Loucy (cell line): ENCODE measurements at regions not wholly inside any gene's neighbourhood (a gene's known extent, or its start where the extent isn't known, plus 50 kb on each side); places are given as distances from the start of the nearest gene placed in this dataset.

Source experiments
- H2AFZ ChIP-seq: fragments of 200-600 bp; sonication (generic); 2 replicates; pipeline ENCODE4 v1.6.0; 2016; ENCODE audit warnings: antibody characterized with exemption, mild to moderate bottlenecking, low read length, moderate library complexity
- H3F3A ChIP-seq: fragments of 200-600 bp; 2 replicates; pipeline ENCODE4 v1.6.0; 2016; ENCODE audit warnings: antibody characterized with exemption, low read depth, mild to moderate bottlenecking
- H3K27me3 ChIP-seq: fragments of 200-600 bp; sonication (generic); 2 replicates; pipeline ENCODE4 v1.6.1; 2014; ENCODE audit warnings: low read length, mild to moderate bottlenecking; ENCODE audit not compliant: insufficient read depth, poor library complexity, severe bottlenecking
- H3K36me3 ChIP-seq: fragments of 200-600 bp; sonication (generic); 2 replicates; pipeline ENCODE4 v1.6.1; 2016; ENCODE audit warnings: low read length; ENCODE audit not compliant: insufficient read depth
- H3K4me1 ChIP-seq: fragments of 200-600 bp; sonication (generic); 2 replicates; pipeline ENCODE4 v1.5.1; 2014; ENCODE audit warnings: low read length, mild to moderate bottlenecking; ENCODE audit not compliant: insufficient read depth, poor library complexity, severe bottlenecking
- H3K4me2 ChIP-seq: fragments of 200-600 bp; sonication (generic); 2 replicates; pipeline ENCODE4 v1.6.0; 2014; ENCODE audit warnings: antibody characterized with exemption, low read length, low read depth, mild to moderate bottlenecking; ENCODE audit not compliant: poor library complexity, severe bottlenecking
- H3K4me3 ChIP-seq: fragments of 200-600 bp; sonication (generic); 2 replicates; pipeline ENCODE4 v1.5.1; 2014; ENCODE audit warnings: low read length, mild to moderate bottlenecking, mixed read lengths; ENCODE audit not compliant: poor library complexity, severe bottlenecking
- H3K79me2 ChIP-seq: fragments of 200-600 bp; sonication (generic); 2 replicates; pipeline ENCODE4 v1.6.1; 2014; ENCODE audit warnings: low read length; ENCODE audit not compliant: insufficient read depth
- H3K9ac ChIP-seq: fragments of 200-600 bp; sonication (generic); 2 replicates; pipeline ENCODE4 v1.6.0; 2014; ENCODE audit warnings: mild to moderate bottlenecking, low read depth, low read length, moderate library complexity; ENCODE audit not compliant: poor library complexity, severe bottlenecking
- H3K9me2 ChIP-seq: fragments of 200-600 bp; sonication (generic); replicated peaks from 2 replicates; pipeline ENCODE4 v1.6.1; 2016; ENCODE audit warnings: low read depth, low read length, mixed read lengths
- H3K9me3 ChIP-seq: fragments of 200-600 bp; sonication (generic); 2 replicates; pipeline ENCODE4 v1.6.1; 2014; ENCODE audit warnings: mild to moderate bottlenecking, antibody characterized with exemption, low read length, low read depth; ENCODE audit not compliant: insufficient read depth
- H4K20me1 ChIP-seq: fragments of 200-600 bp; sonication (generic); 2 replicates; pipeline ENCODE4 v1.6.0; 2014; ENCODE audit warnings: antibody characterized with exemption, low read length, mild to moderate bottlenecking; ENCODE audit not compliant: insufficient read depth, poor library complexity, severe bottlenecking
- EZH2phosphoT487 ChIP-seq: fragments of 200-600 bp; IDR thresholded peaks from 2 replicates; pipeline ENCODE4 v1.6.1; 2018; ENCODE audit warnings: antibody characterized with exemption, mild to moderate bottlenecking, moderate library complexity, borderline replicate concordance
- TF ChIP-seq, protein P1 (sequence below): fragments of 200-600 bp; sonication (generic); conservative IDR thresholded peaks from 2 replicates; pipeline ENCODE4 v1.5.1; 2014; ENCODE audit warnings: mild to moderate bottlenecking, antibody characterized with exemption, low read length

DNA sequence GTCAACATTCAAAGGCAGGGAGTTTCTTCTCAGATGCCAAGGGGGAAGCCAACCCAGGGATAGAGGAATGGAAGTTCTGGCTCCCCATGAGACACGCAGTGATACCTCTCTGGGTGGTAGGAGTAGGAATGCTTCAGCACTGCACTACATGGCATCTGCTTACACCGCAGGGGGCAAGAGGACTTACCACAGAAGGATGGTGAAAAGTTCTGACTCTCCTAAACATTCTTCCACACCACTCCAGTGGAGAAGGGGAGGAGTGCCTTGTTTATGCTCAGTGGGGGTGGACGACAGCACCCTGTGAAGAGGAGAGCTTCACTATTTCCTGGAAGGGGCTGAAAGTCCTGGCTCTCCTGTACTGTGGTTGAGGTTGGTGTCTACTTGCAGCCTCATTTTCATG, 1011.3 kb upstream of the WWC1 start:
- Histone ChIP-seq H3F3A (no peaks in the 10 kb centered on the region), H3K36me3 (no peaks in the 10 kb centered on the region), H3K27me3 (no peaks in the 10 kb centered on the region), H2AFZ (no peak overlapping the region), H3K4me2 (no peak overlapping the region), H4K20me1 (no peaks in the 10 kb centered on the region), H3K9ac (no peak overlapping the region), H3K9me2 (no peaks in the 10 kb centered on the region), H3K9me3 (no peaks in the 10 kb centered on the region), H3K79me2 (no peaks in the 10 kb centered on the region), H3K4me1 (no peaks in the 10 kb centered on the region), H3K4me3 (no peak overlapping the region)
- TF ChIP-seq, protein P1, sequence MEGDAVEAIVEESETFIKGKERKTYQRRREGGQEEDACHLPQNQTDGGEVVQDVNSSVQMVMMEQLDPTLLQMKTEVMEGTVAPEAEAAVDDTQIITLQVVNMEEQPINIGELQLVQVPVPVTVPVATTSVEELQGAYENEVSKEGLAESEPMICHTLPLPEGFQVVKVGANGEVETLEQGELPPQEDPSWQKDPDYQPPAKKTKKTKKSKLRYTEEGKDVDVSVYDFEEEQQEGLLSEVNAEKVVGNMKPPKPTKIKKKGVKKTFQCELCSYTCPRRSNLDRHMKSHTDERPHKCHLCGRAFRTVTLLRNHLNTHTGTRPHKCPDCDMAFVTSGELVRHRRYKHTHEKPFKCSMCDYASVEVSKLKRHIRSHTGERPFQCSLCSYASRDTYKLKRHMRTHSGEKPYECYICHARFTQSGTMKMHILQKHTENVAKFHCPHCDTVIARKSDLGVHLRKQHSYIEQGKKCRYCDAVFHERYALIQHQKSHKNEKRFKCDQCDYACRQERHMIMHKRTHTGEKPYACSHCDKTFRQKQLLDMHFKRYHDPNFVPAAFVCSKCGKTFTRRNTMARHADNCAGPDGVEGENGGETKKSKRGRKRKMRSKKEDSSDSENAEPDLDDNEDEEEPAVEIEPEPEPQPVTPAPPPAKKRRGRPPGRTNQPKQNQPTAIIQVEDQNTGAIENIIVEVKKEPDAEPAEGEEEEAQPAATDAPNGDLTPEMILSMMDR: no peak
- no peak for TF ChIP-seq EZH2phosphoT487

DNA sequence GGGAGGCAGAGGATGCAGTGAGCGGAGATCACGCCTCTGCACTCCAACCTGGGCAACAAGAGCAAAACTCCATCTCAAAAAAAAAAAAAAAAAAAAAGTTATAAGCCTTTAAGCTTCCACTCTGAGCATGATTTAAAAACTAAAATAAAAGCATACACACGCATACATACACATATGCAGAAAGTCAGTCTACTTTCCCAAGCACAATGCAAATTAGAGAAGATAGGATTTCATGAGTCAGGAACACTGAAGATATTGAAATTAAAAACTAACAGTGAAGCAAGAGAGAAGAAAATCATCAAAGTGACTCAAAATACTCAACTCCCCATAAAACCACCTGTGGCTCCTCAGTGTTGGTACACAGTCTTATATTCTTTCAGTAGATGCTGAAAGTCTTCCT, 1009.5 kb upstream of the WWC1 start:
- no peaks in the 10 kb centered on the region for H3K36me3 ChIP-seq
- H3K4me2 ChIP-seq: no peak overlapping the region
- no peaks in the 10 kb centered on the region for H3K9me3 ChIP-seq
- no peaks in the 10 kb centered on the region for H3F3A ChIP-seq
- no peaks in the 10 kb centered on the region for H3K79me2 ChIP-seq
- H3K27me3 ChIP-seq: no peaks in the 10 kb centered on the region
- no peaks in the 10 kb centered on the region for H3K4me1 ChIP-seq
- no peak overlapping the region for H3K4me3 ChIP-seq
- H4K20me1 ChIP-seq: no peaks in the 10 kb centered on the region
- TF ChIP-seq, protein P1: no peak
- no peak for TF ChIP-seq EZH2phosphoT487
- H3K9ac ChIP-seq: no peak overlapping the region
- no peak overlapping the region for H2AFZ ChIP-seq
- no peaks in the 10 kb centered on the region for H3K9me2 ChIP-seq

DNA sequence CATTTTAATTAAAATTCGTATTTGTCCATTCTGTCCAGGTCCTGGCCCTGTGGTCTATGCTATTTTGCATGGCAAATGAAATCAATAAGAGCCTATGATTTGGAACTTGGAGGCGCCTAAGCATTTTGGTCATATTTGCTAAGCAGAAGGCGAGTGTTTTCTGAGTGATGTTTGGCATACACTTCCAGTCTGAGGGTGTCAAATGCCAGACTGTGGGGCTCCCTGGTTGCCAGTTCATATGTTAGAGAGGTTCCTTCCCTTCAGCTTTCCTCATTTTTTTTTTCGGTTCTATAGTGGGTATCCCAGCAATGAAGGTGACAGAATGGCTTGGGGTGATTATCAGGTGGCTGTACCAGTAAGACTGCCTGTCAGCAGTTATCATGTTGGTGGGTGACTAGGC, 1007.8 kb upstream of the WWC1 start:
- H3K27me3 ChIP-seq: no peaks in the 10 kb centered on the region
- no peak overlapping the region for H3K4me3 ChIP-seq
- H2AFZ ChIP-seq: no peak overlapping the region
- H3K9me2 ChIP-seq: no peaks in the 10 kb centered on the region
- no peaks in the 10 kb centered on the region for H3K4me1 ChIP-seq
- H3K9ac ChIP-seq: no peak overlapping the region
- no peaks in the 10 kb centered on the region for H4K20me1 ChIP-seq
- H3K36me3 ChIP-seq: no peaks in the 10 kb centered on the region
- no peak for TF ChIP-seq EZH2phosphoT487
- TF ChIP-seq, protein P1: no peak
- H3K4me2 ChIP-seq: no peak overlapping the region
- H3K79me2 ChIP-seq: no peaks in the 10 kb centered on the region
- H3K9me3 ChIP-seq: no peaks in the 10 kb centered on the region
- H3F3A ChIP-seq: no peaks in the 10 kb centered on the region
